Cardiac muscle cell (in vitro differentiated cells and primary cell): ENCODE measurements at regions not wholly inside any gene's neighbourhood (a gene's known extent, or its start where the extent isn't known, plus 50 kb on each side); places are given as distances from the start of the nearest gene placed in this dataset.

Experiments used
- DNase-seq, 2 donors: peaks; one replicate each; pipeline versions ENCODE4 v3.0.0 to v3.0.0-alpha.2; 2010 to 2017; ENCODE audit warnings: low read depth in 1 of 2, low spot score in 1 of 2
- H3K27ac ChIP-seq: fragments of 200-600 bp; sonication (generic); 2 replicates; pipeline ENCODE4 v1.5.1; 2016
- H3K27me3 ChIP-seq: fragments of 200-600 bp; sonication (generic); 2 replicates; pipeline ENCODE4 v1.6.0; 2016; ENCODE audit warnings: control low read depth
- H3K36me3 ChIP-seq: fragments of 200-600 bp; sonication (generic); 2 replicates; pipeline ENCODE4 v1.5.1; 2016; ENCODE audit warnings: control low read depth
- H3K4me1 ChIP-seq: fragments of 200-600 bp; sonication (generic); 2 replicates; pipeline ENCODE4 v1.8.1; 2017; ENCODE audit warnings: low read depth, mild to moderate bottlenecking, mixed run types
- H3K4me3 ChIP-seq: fragments of 200-600 bp; sonication (generic); 2 replicates; pipeline ENCODE4 v1.5.1; 2016; ENCODE audit warnings: mild to moderate bottlenecking
- H3K9me3 ChIP-seq: fragments of 200-600 bp; sonication (generic); 2 replicates; pipeline ENCODE4 v1.5.1; 2017; ENCODE audit warnings: low read depth, mild to moderate bottlenecking, control low read depth
- CTCF ChIP-seq: IDR thresholded peaks from 2 replicates; pipeline ENCODE4 v1.5.1; 2012; ENCODE audit warnings: low read depth, mild to moderate bottlenecking, low read length

- no peaks in the 10 kb centered on the region for H3K27me3 ChIP-seq
- H3K27ac ChIP-seq = no peak overlapping the region
- DNase-seq = no peak
- H3K9me3 ChIP-seq = no peaks in the 10 kb centered on the region
- H3K4me3 ChIP-seq = no peak overlapping the region
- TF ChIP-seq CTCF = no peak
- no peaks in the 10 kb centered on the region for H3K36me3 ChIP-seq
- H3K4me1 ChIP-seq = no peaks in the 10 kb centered on the region
Observed at GRCh38 chr7:108813251-108814014, 243.8 kb downstream of the DNAJB9 start.

GRCh38 chr7:108815815-108816214, 246.1 kb downstream of the DNAJB9 start:
- Histone ChIP-seq H3K27me3 (no peaks in the 10 kb centered on the region), H3K36me3 (no peaks in the 10 kb centered on the region), H3K9me3 (no peaks in the 10 kb centered on the region), H3K4me1 (no peaks in the 10 kb centered on the region), H3K27ac (no peak overlapping the region), H3K4me3 (no peak overlapping the region)
- TF ChIP-seq CTCF = no peak
- no peak for DNase-seq

GRCh38 chr7:108818742-108819141, 249.1 kb downstream of the DNAJB9 start:
- Histone ChIP-seq H3K36me3 (no peaks in the 10 kb centered on the region), H3K27me3 (no peaks in the 10 kb centered on the region), H3K4me1 (no peaks in the 10 kb centered on the region), H3K4me3 (no peak overlapping the region), H3K27ac (no peak overlapping the region), H3K9me3 (no peaks in the 10 kb centered on the region)
- TF ChIP-seq CTCF = no peak
- DNase-seq = no peak

GRCh38 chr7:108824840-108825580, 255.3 kb downstream of the DNAJB9 start:
- peak in 1 of 2 donors; percentile 89 for DNase-seq
- H3K4me1 ChIP-seq = no peaks in the 10 kb centered on the region
- TF ChIP-seq CTCF = no peak
- no peak overlapping the region for H3K27ac ChIP-seq
- no peak overlapping the region for H3K4me3 ChIP-seq
- no peaks in the 10 kb centered on the region for H3K27me3 ChIP-seq
- no peaks in the 10 kb centered on the region for H3K9me3 ChIP-seq
- H3K36me3 ChIP-seq = no peaks in the 10 kb centered on the region

GRCh38 chr7:108825581-108825909, 255.9 kb downstream of the DNAJB9 start:
- Histone ChIP-seq H3K27ac (no peak overlapping the region), H3K9me3 (no peaks in the 10 kb centered on the region), H3K27me3 (no peaks in the 10 kb centered on the region), H3K36me3 (no peaks in the 10 kb centered on the region), H3K4me1 (no peaks in the 10 kb centered on the region), H3K4me3 (no peak overlapping the region)
- no peak for DNase-seq
- TF ChIP-seq CTCF = no peak
